ENCODE measurements at regions not wholly inside any gene's neighbourhood (a gene's known extent, or its start where the extent isn't known, plus 50 kb on each side); places are given as distances from the start of the nearest gene placed in this dataset.

GRCh38 chr9:106438928-106439327 is 424.0 kb upstream of the ZNF462 start:
- no peak overlapping the region for H2BK5ac ChIP-seq (ENCODE audit: low read depth, low read length)
- H3K4me2 ChIP-seq (ENCODE audit: insufficient read depth in 1 of 2, low read depth in 2 of 2, low read length in 2 of 2): no peak overlapping the region
- no peak overlapping the region for H2BK20ac ChIP-seq (ENCODE audit: low read length)
- H2BK12ac ChIP-seq (ENCODE audit: low read depth, low read length): no peak overlapping the region
- H2AK5ac ChIP-seq (ENCODE audit: low read depth, low read length): no peak overlapping the region
- no peak overlapping the region for H4K8ac ChIP-seq (ENCODE audit: extremely low read depth, insufficient read depth, low read length)
- ChIA-PET POLR2A (ENCODE audit: partially characterized antibody) (no interaction called here), CTCF (ENCODE audit: partially characterized antibody) (no interaction called here)
- H4K20me1 ChIP-seq (replicated peaks in 1 of 2; ENCODE audit: control insufficient read depth in 1 of 2, insufficient read depth in 2 of 2, low read length in 2 of 2): no peaks in the 10 kb centered on the region
- no peak overlapping the region for H3K14ac ChIP-seq (ENCODE audit: insufficient read length)
- H2BK120ac ChIP-seq (replicated peaks; ENCODE audit: low read depth, low read length): peak overlapping the region; percentile 12
- H3K9ac ChIP-seq (replicated peaks in 1 of 4; ENCODE audit: extremely low read depth in 1 of 4, low read depth in 3 of 4, low read length in 3 of 4): no peak overlapping the region
- no peaks in the 10 kb centered on the region for H3K79me1 ChIP-seq (ENCODE audit: low read depth, low read length)
- no peaks in the 10 kb centered on the region for H3K23me2 ChIP-seq (ENCODE audit: low read depth, low read length)
- H3K4me1 ChIP-seq (replicated peaks in 1 of 4; ENCODE audit: control insufficient read depth in 3 of 4, insufficient read depth in 4 of 4, low read length in 3 of 4): 0 out of 7 replicates have a peak, but pooled peaks cover 0 to 2% (median 0%) of the 10 kb centered on the region in 4 experiments
- no peaks in the 10 kb centered on the region for H3K36me3 ChIP-seq (ENCODE audit: control insufficient read depth in 2 of 4, insufficient read depth in 4 of 4, low read length in 3 of 4)
- H3K23ac ChIP-seq (ENCODE audit: insufficient read length): no peak overlapping the region
- H2BK15ac ChIP-seq (ENCODE audit: low read length): no peak overlapping the region
- H3K4ac ChIP-seq (replicated peaks; ENCODE audit: insufficient read length, low read depth, low read length): no peak overlapping the region
- FAIRE-seq: no peak
- H3K27me3 ChIP-seq (replicated peaks in 1 of 4; ENCODE audit: control insufficient read depth in 3 of 4, extremely low read depth in 1 of 4, insufficient read depth in 3 of 4, low read length in 3 of 4): no peaks in the 10 kb centered on the region
- H3K4me3 ChIP-seq (ENCODE audit: extremely low read depth in 1 of 4, insufficient read depth in 2 of 4, low read depth in 3 of 4, low read length in 4 of 4): no peak overlapping the region
- no peak for DNase-seq (ENCODE audit: low read depth in 1 of 2, low spot score in 2 of 2)
- H4K5ac ChIP-seq (ENCODE audit: insufficient read length, low read depth, low read length): no peak overlapping the region
- no peaks in the 10 kb centered on the region for H3K79me2 ChIP-seq (ENCODE audit: control insufficient read depth in 1 of 2, insufficient read depth in 2 of 2, low read length in 2 of 2)
- no peak overlapping the region for H3K56ac ChIP-seq (replicated peaks; ENCODE audit: insufficient read length, low read depth, low read length)
- no peaks in the 10 kb centered on the region; a peak in 1 of 4 replicates for H3K9me3 ChIP-seq (ENCODE audit: insufficient read depth in 2 of 2, low read depth in 1 of 2, low read length in 1 of 2)
- peak overlapping the region; percentile 61; the same call in 1 of the 2 replicates for H2AFZ ChIP-seq (ENCODE audit: low read length)
- 64% methylated on average over 3 of the region's 3 CpGs; no CpG with 5 or more reads in 1 of the 2 experiments for WGBS, 2 experiments (ENCODE audit: extremely low coverage in 1 of 2, insufficient coverage in 1 of 2, insufficient read length in 1 of 2, insufficient replicate concordance in 2 of 2, low coverage in 1 of 2, low lambda C conversion rate in 2 of 2, missing lambda C conversion rate in 1 of 2)
- no peak overlapping the region for H3K18ac ChIP-seq (ENCODE audit: extremely low read depth, low read length)
- H4K91ac ChIP-seq (replicated peaks; ENCODE audit: insufficient read length, low read length): no peak overlapping the region
- no peak overlapping the region for H3K27ac ChIP-seq (ENCODE audit: low read depth, low read length)
- TF ChIP-seq CHD1 (IDR thresholded peaks at IDR 0.05; ENCODE audit: low read depth, low read length): no peak
- no peak for TF ChIP-seq HDAC2 (IDR thresholded peaks at IDR 0.05; ENCODE audit: borderline replicate concordance in 1 of 2, low read depth in 2 of 2, low read length in 2 of 2)
- no peak for TF ChIP-seq ATF2 (IDR thresholded peaks at IDR 0.05; ENCODE audit: low read length)
- TF ChIP-seq SIN3A (conservative IDR thresholded peaks at IDR 0.05 in 1 of 2, IDR thresholded peaks at IDR 0.05 in 1 of 2; ENCODE audit: low read depth in 1 of 2, low read length in 2 of 2): no peak
- TF ChIP-seq MAFK (IDR thresholded peaks at IDR 0.05; ENCODE audit: low read depth, low read length): no peak
- no peak for TF ChIP-seq SIRT6 (IDR thresholded peaks at IDR 0.05; ENCODE audit: low read length)
- no peak for TF ChIP-seq YY1 (IDR thresholded peaks at IDR 0.05; ENCODE audit: low read depth, low read length)
- no peak for TF ChIP-seq SRF (IDR thresholded peaks at IDR 0.05; ENCODE audit: low read depth, low read length)
- TF ChIP-seq CHD2 (IDR thresholded peaks at IDR 0.05; ENCODE audit: low read length): no peak
- no peak for TF ChIP-seq GTF2F1 (IDR thresholded peaks at IDR 0.05; ENCODE audit: borderline replicate concordance, low read depth, low read length)
- TF ChIP-seq GABPA (IDR thresholded peaks at IDR 0.05; ENCODE audit: borderline replicate concordance, insufficient read depth, low read length): no peak
- TF ChIP-seq, protein P1, sequence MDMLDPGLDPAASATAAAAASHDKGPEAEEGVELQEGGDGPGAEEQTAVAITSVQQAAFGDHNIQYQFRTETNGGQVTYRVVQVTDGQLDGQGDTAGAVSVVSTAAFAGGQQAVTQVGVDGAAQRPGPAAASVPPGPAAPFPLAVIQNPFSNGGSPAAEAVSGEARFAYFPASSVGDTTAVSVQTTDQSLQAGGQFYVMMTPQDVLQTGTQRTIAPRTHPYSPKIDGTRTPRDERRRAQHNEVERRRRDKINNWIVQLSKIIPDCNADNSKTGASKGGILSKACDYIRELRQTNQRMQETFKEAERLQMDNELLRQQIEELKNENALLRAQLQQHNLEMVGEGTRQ (IDR thresholded peaks at IDR 0.05; ENCODE audit: low read length): no peak

Measured in H1 (cell line).